ENCODE measurements at regions not wholly inside any gene's neighbourhood (a gene's known extent, or its start where the extent isn't known, plus 50 kb on each side); places are given as distances from the start of the nearest gene placed in this dataset.

DNA sequence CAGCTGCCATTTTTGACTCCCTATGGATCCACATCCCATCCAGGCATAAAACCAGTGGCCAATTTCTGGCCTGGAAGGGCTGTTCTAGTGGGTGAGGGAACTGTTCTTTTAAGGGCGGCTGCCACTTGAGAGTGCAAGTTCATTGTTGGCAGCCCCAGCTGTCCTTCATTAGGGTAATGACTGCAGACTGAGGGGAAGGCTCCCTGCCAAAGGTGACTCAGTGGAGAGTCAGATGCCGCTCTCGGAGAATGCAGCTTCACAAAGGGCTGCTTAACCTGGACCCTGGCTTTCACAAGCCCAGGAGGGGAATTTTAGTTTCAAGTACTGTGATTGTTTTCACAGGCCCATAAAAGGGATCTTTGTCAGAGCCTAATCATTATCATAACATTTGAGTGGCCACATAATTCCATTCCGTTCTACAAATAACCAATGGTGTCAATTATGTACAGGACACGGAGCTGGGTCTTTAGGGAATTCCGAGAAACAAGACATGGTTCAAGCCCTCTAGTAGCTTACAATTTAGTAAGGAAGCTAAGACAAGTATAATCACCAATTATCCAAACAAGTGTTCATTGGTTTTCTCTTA is 235.7 kb downstream of the CDCA7 start:
- TF ChIP-seq POLR2A (IDR thresholded peaks at IDR 0.05; ENCODE audit: low read depth, low read length) = no peak
- no peak for TF ChIP-seq TAF1 (IDR thresholded peaks at IDR 0.05; ENCODE audit: borderline replicate concordance, low read depth, low read length)
- TF ChIP-seq POLR2AphosphoS5 (IDR thresholded peaks at IDR 0.05; ENCODE audit: low read depth, low read length) = no peak

Measured in GM12892 (cell line).